ENCODE measurements at regions not wholly inside any gene's neighbourhood (a gene's known extent, or its start where the extent isn't known, plus 50 kb on each side); places are given as distances from the start of the nearest gene placed in this dataset.
A peak's percentile ranks its signal among the peaks of the same experiment; 100 is the strongest.

- Histone ChIP-seq H3K27me3 (no peaks in the 10 kb centered on the region), H3K4me3 (no peak overlapping the region), H3K9me3 (no peaks in the 10 kb centered on the region), H3K36me3 (no peaks in the 10 kb centered on the region), H3K27ac (peak overlapping the region in 1 of 2 donors; percentile 87), H3K4me1 (peaks cover 18 to 38% of the 10 kb centered on the region in 2 donors)
- intact Hi-C loops (cut with DNase I), result loop anchor here (5.0 to 10.0 kb wide), 2 partner anchors 132 to 195 kb away; no protein-coding TSS in a partner anchor
- peak in 1 of 2 donors; percentile 35 for DNase-seq (ENCODE audit: low spot score in 2 of 2)
- TF ChIP-seq CTCF (IDR thresholded peaks at IDR 0.05), result no peak
These were observed 144.5 kb downstream of the RPLP1 start for GRCh38 chr15:69597061-69597592.

- no peak for TF ChIP-seq CTCF (IDR thresholded peaks at IDR 0.05)
- H3K27me3 ChIP-seq, result no peaks in the 10 kb centered on the region
- DNase-seq (ENCODE audit: low spot score in 2 of 2), result peak in 1 of 2 donors; percentile 39
- peaks cover 11 to 28% of the 10 kb centered on the region in 2 donors for H3K4me1 ChIP-seq
- intact Hi-C loops (cut with DNase I), result loop anchor here (5.0 to 10.0 kb wide), 2 partner anchors 134 to 193 kb away; no protein-coding TSS in a partner anchor
- H3K4me3 ChIP-seq, result no peak overlapping the region
- H3K9me3 ChIP-seq, result no peaks in the 10 kb centered on the region
- no peaks in the 10 kb centered on the region for H3K36me3 ChIP-seq
- no peak overlapping the region for H3K27ac ChIP-seq
These were observed 146.7 kb downstream of the RPLP1 start for GRCh38 chr15:69599271-69599670.

GRCh38 chr15:69600556-69601085 lies 148.0 kb downstream of the RPLP1 start:
- no peaks in the 10 kb centered on the region for H3K9me3 ChIP-seq
- peaks cover 6 to 16% of the 10 kb centered on the region in 2 donors for H3K4me1 ChIP-seq
- H3K27me3 ChIP-seq, result no peaks in the 10 kb centered on the region
- H3K27ac ChIP-seq, result no peak overlapping the region
- no peak overlapping the region for H3K4me3 ChIP-seq
- intact Hi-C loops (cut with DNase I), result no loop called here
- no peak for DNase-seq (ENCODE audit: low spot score in 2 of 2)
- H3K36me3 ChIP-seq, result no peaks in the 10 kb centered on the region
- TF ChIP-seq CTCF (IDR thresholded peaks at IDR 0.05), result no peak

GRCh38 chr15:69601711-69602504 lies 149.3 kb downstream of the RPLP1 start:
- intact Hi-C loops (cut with DNase I), result no loop called here
- H3K9me3 ChIP-seq, result no peaks in the 10 kb centered on the region
- no peaks in the 10 kb centered on the region for H3K36me3 ChIP-seq
- DNase-seq (ENCODE audit: low spot score in 2 of 2), result no peak
- no peak overlapping the region for H3K27ac ChIP-seq
- no peak overlapping the region for H3K4me3 ChIP-seq
- no peaks in the 10 kb centered on the region for H3K27me3 ChIP-seq
- H3K4me1 ChIP-seq, result peaks cover 0 to 7% of the 10 kb centered on the region in 2 donors
- no peak for TF ChIP-seq CTCF (IDR thresholded peaks at IDR 0.05)

GRCh38 chr15:69602921-69603320 lies 150.3 kb downstream of the RPLP1 start:
- Histone ChIP-seq H3K4me1 (peaks cover 4 to 11% of the 10 kb centered on the region in 2 donors), H3K4me3 (no peak overlapping the region), H3K27me3 (no peaks in the 10 kb centered on the region), H3K9me3 (no peaks in the 10 kb centered on the region), H3K36me3 (no peaks in the 10 kb centered on the region), H3K27ac (no peak overlapping the region)
- no peak for DNase-seq (ENCODE audit: low spot score in 2 of 2)
- TF ChIP-seq CTCF (IDR thresholded peaks at IDR 0.05), result no peak
- intact Hi-C loops (cut with DNase I), result no loop called here
